Fibroblast of mammary gland (primary cell): ENCODE measurements at regions not wholly inside any gene's neighbourhood (a gene's known extent, or its start where the extent isn't known, plus 50 kb on each side); places are given as distances from the start of the nearest gene placed in this dataset.

Experiments used
- DNase-seq: peaks from one replicate; pipeline ENCODE4 v3.0.0-alpha.2; 2010; ENCODE audit warnings: low read depth
- H3K4me3 ChIP-seq: 2 replicates; pipeline ENCODE4 v1.5.1; 2011; ENCODE audit warnings: low read depth, mild to moderate bottlenecking, low read length, moderate library complexity; ENCODE audit not compliant: control insufficient read depth
- TF ChIP-seq, protein P1 (sequence below): conservative IDR thresholded peaks from 2 replicates; pipeline ENCODE4 v1.5.1; 2011; ENCODE audit warnings: low read depth, low read length, inconsistent platforms; ENCODE audit not compliant: control insufficient read depth, insufficient read depth

- no peak for DNase-seq
- no peak overlapping the region for H3K4me3 ChIP-seq
- TF ChIP-seq, protein P1, sequence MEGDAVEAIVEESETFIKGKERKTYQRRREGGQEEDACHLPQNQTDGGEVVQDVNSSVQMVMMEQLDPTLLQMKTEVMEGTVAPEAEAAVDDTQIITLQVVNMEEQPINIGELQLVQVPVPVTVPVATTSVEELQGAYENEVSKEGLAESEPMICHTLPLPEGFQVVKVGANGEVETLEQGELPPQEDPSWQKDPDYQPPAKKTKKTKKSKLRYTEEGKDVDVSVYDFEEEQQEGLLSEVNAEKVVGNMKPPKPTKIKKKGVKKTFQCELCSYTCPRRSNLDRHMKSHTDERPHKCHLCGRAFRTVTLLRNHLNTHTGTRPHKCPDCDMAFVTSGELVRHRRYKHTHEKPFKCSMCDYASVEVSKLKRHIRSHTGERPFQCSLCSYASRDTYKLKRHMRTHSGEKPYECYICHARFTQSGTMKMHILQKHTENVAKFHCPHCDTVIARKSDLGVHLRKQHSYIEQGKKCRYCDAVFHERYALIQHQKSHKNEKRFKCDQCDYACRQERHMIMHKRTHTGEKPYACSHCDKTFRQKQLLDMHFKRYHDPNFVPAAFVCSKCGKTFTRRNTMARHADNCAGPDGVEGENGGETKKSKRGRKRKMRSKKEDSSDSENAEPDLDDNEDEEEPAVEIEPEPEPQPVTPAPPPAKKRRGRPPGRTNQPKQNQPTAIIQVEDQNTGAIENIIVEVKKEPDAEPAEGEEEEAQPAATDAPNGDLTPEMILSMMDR = no peak
Measured at GRCh38 chr17:79221597-79221996, 147.0 kb downstream of the ENGASE start.

GRCh38 chr17:79220713-79221291 lies 146.2 kb downstream of the ENGASE start:
- TF ChIP-seq, protein P1 = no peak
- no peak overlapping the region for H3K4me3 ChIP-seq
- no peak for DNase-seq

GRCh38 chr17:79220201-79220712 lies 145.6 kb downstream of the ENGASE start:
- no peak overlapping the region for H3K4me3 ChIP-seq

GRCh38 chr17:79219208-79219935 lies 144.7 kb downstream of the ENGASE start:
- DNase-seq = no peak
- no peak overlapping the region for H3K4me3 ChIP-seq
- TF ChIP-seq, protein P1 = no peak

More at GRCh38 chr17:79220201-79220712, 145.6 kb downstream of the ENGASE start:
- DNase-seq = no peak
- TF ChIP-seq, protein P1 = no peak

- no peak for DNase-seq
- TF ChIP-seq, protein P1 = no peak
- no peak overlapping the region for H3K4me3 ChIP-seq
Measured at GRCh38 chr17:79218825-79219200, 144.2 kb downstream of the ENGASE start.

GRCh38 chr17:79218175-79218824 lies 143.7 kb downstream of the ENGASE start:
- DNase-seq = no peak
- TF ChIP-seq, protein P1 = no peak
- no peak overlapping the region for H3K4me3 ChIP-seq
